Progenitor cell of endocrine pancreas (in vitro differentiated cells): ENCODE measurements at regions not wholly inside any gene's neighbourhood (a gene's known extent, or its start where the extent isn't known, plus 50 kb on each side); places are given as distances from the start of the nearest gene placed in this dataset.

Experiments
- DNase-seq: peaks from one replicate; pipeline ENCODE4 v3.0.0; 2021; ENCODE audit warnings: low spot score; ENCODE audit not compliant: unreplicated experiment
- H3K27ac Mint-ChIP-seq: 2 replicates; pipeline ENCODE4 v1.8.0; 2021; ENCODE audit warnings: mild to moderate bottlenecking, moderate library complexity, mixed read lengths
- H3K27me3 Mint-ChIP-seq: 2 replicates; pipeline ENCODE4 v1.8.0; 2021; ENCODE audit warnings: mixed read lengths
- H3K36me3 Mint-ChIP-seq: 2 replicates; pipeline ENCODE4 v1.8.0; 2022; ENCODE audit warnings: mixed read lengths; ENCODE audit not compliant: insufficient read depth
- H3K4me1 Mint-ChIP-seq: 2 replicates; pipeline ENCODE4 v1.8.0; 2021; ENCODE audit warnings: low read depth, mixed read lengths
- H3K4me3 Mint-ChIP-seq: 2 replicates; pipeline ENCODE4 v1.8.0; 2021; ENCODE audit warnings: low read depth, mild to moderate bottlenecking, moderate library complexity, mixed read lengths
- H3K9me3 Mint-ChIP-seq: 2 replicates; pipeline ENCODE4 v1.8.0; 2021; ENCODE audit warnings: low read depth, mixed read lengths
- CTCF ChIP-seq: fragments of 200-600 bp; sonication (generic); IDR thresholded peaks from one replicate; pipeline ENCODE4 v1.5.0; 2021; ENCODE audit warnings: antibody characterized with exemption, mild to moderate bottlenecking; ENCODE audit not compliant: unreplicated experiment

- H3K27me3 Mint-ChIP-seq, result peaks cover 3% of the 10 kb centered on the region
These were observed 229.2 kb downstream of the PTTG2 start for GRCh38 chr4:38189445-38189844.

GRCh38 chr4:38190717-38191178 lies 230.6 kb downstream of the PTTG2 start:
- no peak for DNase-seq
- no peaks in the 10 kb centered on the region for H3K4me1 Mint-ChIP-seq
- H3K4me3 Mint-ChIP-seq, result no peak overlapping the region
- no peaks in the 10 kb centered on the region for H3K36me3 Mint-ChIP-seq
- TF ChIP-seq CTCF, result no peak
- H3K9me3 Mint-ChIP-seq, result peaks cover 15% of the 10 kb centered on the region
- peaks cover 3% of the 10 kb centered on the region for H3K27me3 Mint-ChIP-seq
- H3K27ac Mint-ChIP-seq, result no peak overlapping the region

More at GRCh38 chr4:38189445-38189844, 229.2 kb downstream of the PTTG2 start:
- H3K36me3 Mint-ChIP-seq, result no peaks in the 10 kb centered on the region
- H3K4me1 Mint-ChIP-seq, result peaks cover 4% of the 10 kb centered on the region
- TF ChIP-seq CTCF, result no peak
- H3K9me3 Mint-ChIP-seq, result peaks cover 10% of the 10 kb centered on the region
- no peak overlapping the region for H3K4me3 Mint-ChIP-seq
- no peak for DNase-seq
- no peak overlapping the region for H3K27ac Mint-ChIP-seq

GRCh38 chr4:38192516-38192915 lies 232.3 kb downstream of the PTTG2 start:
- Mint-ChIP-seq H3K27me3 (peaks cover 3% of the 10 kb centered on the region), H3K4me1 (no peaks in the 10 kb centered on the region), H3K9me3 (peaks cover 13% of the 10 kb centered on the region), H3K4me3 (no peak overlapping the region), H3K36me3 (no peaks in the 10 kb centered on the region), H3K27ac (no peak overlapping the region)
- no peak for DNase-seq
- TF ChIP-seq CTCF, result no peak

GRCh38 chr4:38193236-38193863 lies 233.2 kb downstream of the PTTG2 start:
- H3K27ac Mint-ChIP-seq, result no peak overlapping the region
- H3K9me3 Mint-ChIP-seq, result peaks cover 8% of the 10 kb centered on the region
- no peaks in the 10 kb centered on the region for H3K4me1 Mint-ChIP-seq
- TF ChIP-seq CTCF, result no peak
- H3K4me3 Mint-ChIP-seq, result no peak overlapping the region
- no peaks in the 10 kb centered on the region for H3K36me3 Mint-ChIP-seq
- H3K27me3 Mint-ChIP-seq, result peaks cover 3% of the 10 kb centered on the region
- DNase-seq, result no peak

GRCh38 chr4:38194047-38194602 lies 233.9 kb downstream of the PTTG2 start:
- Mint-ChIP-seq H3K4me1 (no peaks in the 10 kb centered on the region), H3K4me3 (no peak overlapping the region), H3K27me3 (peaks cover 3% of the 10 kb centered on the region)

More at GRCh38 chr4:38194047-38194602, 233.9 kb downstream of the PTTG2 start:
- H3K9me3 Mint-ChIP-seq, result peaks cover 8% of the 10 kb centered on the region
- no peaks in the 10 kb centered on the region for H3K36me3 Mint-ChIP-seq
- H3K27ac Mint-ChIP-seq, result no peak overlapping the region
- no peak for DNase-seq
- TF ChIP-seq CTCF, result no peak
